GM21360 (cell line): ENCODE measurements at regions not wholly inside any gene's neighbourhood (a gene's known extent, or its start where the extent isn't known, plus 50 kb on each side); places are given as distances from the start of the nearest gene placed in this dataset.
"Not testable (repeated sequence)": the region's sequence is repeated elsewhere in the genome, so short reads cannot be mapped to it uniquely, and the experiment has no call there.

ENCODE experiments used
- ATAC-seq: cut with Tn5 transposase; IDR thresholded peaks from one replicate; pipeline ENCODE4 v1.9.1; 2021; ENCODE audit warnings: mild to moderate bottlenecking, moderate library complexity; ENCODE audit not compliant: unreplicated experiment

- ATAC-seq: no peak
These were observed 284.0 kb upstream of the GADL1 start for GRCh38 chr3:31178467-31178866.

- ATAC-seq: no peak
These were observed 285.3 kb upstream of the GADL1 start for GRCh38 chr3:31179768-31180167.

GRCh38 chr3:31180274-31180673, 285.8 kb upstream of the GADL1 start:
- ATAC-seq: no peak

GRCh38 chr3:31181661-31182060, 287.2 kb upstream of the GADL1 start:
- no peak for ATAC-seq

GRCh38 chr3:31182661-31183060, 288.2 kb upstream of the GADL1 start:
- ATAC-seq: no peak

- ATAC-seq: no peak
These were observed 290.0 kb upstream of the GADL1 start for GRCh38 chr3:31184261-31185061.

GRCh38 chr3:31185062-31185357, 290.5 kb upstream of the GADL1 start:
- ATAC-seq: no peak

- no peak for ATAC-seq
These were observed 291.6 kb upstream of the GADL1 start for GRCh38 chr3:31186041-31186440.

- no peak for ATAC-seq
These were observed 292.9 kb upstream of the GADL1 start for GRCh38 chr3:31187380-31187779.

- ATAC-seq: no peak
These were observed 293.7 kb upstream of the GADL1 start for GRCh38 chr3:31188112-31188511.

GRCh38 chr3:31189330-31189729, 294.9 kb upstream of the GADL1 start:
- ATAC-seq: no peak

- ATAC-seq: no peak
These were observed 295.5 kb upstream of the GADL1 start for GRCh38 chr3:31189971-31190370.

- no peak for ATAC-seq
These were observed 296.9 kb upstream of the GADL1 start for GRCh38 chr3:31191354-31191753.

GRCh38 chr3:31193429-31193828, 299.0 kb upstream of the GADL1 start:
- no peak for ATAC-seq

GRCh38 chr3:31193871-31194270, 299.4 kb upstream of the GADL1 start:
- no peak for ATAC-seq

GRCh38 chr3:31196261-31196660, 301.8 kb upstream of the GADL1 start:
- no peak for ATAC-seq

GRCh38 chr3:31196881-31197364, 302.5 kb upstream of the GADL1 start:
- no peak for ATAC-seq

- no peak for ATAC-seq
These were observed 303.5 kb upstream of the GADL1 start for GRCh38 chr3:31197941-31198340.

GRCh38 chr3:31198890-31199289, 304.4 kb upstream of the GADL1 start:
- ATAC-seq: no peak

GRCh38 chr3:31203960-31204795, 309.7 kb upstream of the GADL1 start:
- ATAC-seq: no peak

GRCh38 chr3:31204796-31205056, 310.3 kb upstream of the GADL1 start:
- ATAC-seq: not testable (repeated sequence)

GRCh38 chr3:31210068-31210645, 315.7 kb upstream of the GADL1 start:
- no peak for ATAC-seq
